Osteocyte (in vitro differentiated cells): ENCODE measurements at regions not wholly inside any gene's neighbourhood (a gene's known extent, or its start where the extent isn't known, plus 50 kb on each side); places are given as distances from the start of the nearest gene placed in this dataset.
"Not testable (repeated sequence)": the region's sequence is repeated elsewhere in the genome, so short reads cannot be mapped to it uniquely, and the experiment has no call there.

Experiments used
- DNase-seq: peaks from one replicate; pipeline ENCODE4 v3.0.0; 2021; ENCODE audit warnings: mixed read lengths; ENCODE audit not compliant: unreplicated experiment; ENCODE audit errors: extremely low spot score
- H3K27ac Mint-ChIP-seq: one replicate; pipeline ENCODE4 v1.8.0; 2021; ENCODE audit warnings: mild to moderate bottlenecking, mixed read lengths; ENCODE audit not compliant: unreplicated experiment
- H3K27me3 Mint-ChIP-seq: one replicate; pipeline ENCODE4 v1.8.0; 2021; ENCODE audit warnings: mixed read lengths; ENCODE audit not compliant: unreplicated experiment
- H3K36me3 Mint-ChIP-seq: one replicate; pipeline ENCODE4 v1.8.0; 2021; ENCODE audit warnings: mixed read lengths; ENCODE audit not compliant: unreplicated experiment
- H3K4me1 Mint-ChIP-seq: one replicate; pipeline ENCODE4 v1.8.0; 2021; ENCODE audit warnings: mixed read lengths; ENCODE audit not compliant: unreplicated experiment
- H3K4me3 Mint-ChIP-seq: one replicate; pipeline ENCODE4 v1.8.0; 2021; ENCODE audit warnings: mild to moderate bottlenecking, moderate library complexity, mixed read lengths; ENCODE audit not compliant: unreplicated experiment
- H3K9me3 Mint-ChIP-seq: one replicate; pipeline ENCODE4 v1.8.0; 2021; ENCODE audit warnings: mixed read lengths; ENCODE audit not compliant: unreplicated experiment
- CTCF ChIP-seq: fragments of 200-600 bp; sonication (generic); IDR thresholded peaks from 2 replicates; pipeline ENCODE4 v1.5.0; 2021; ENCODE audit warnings: antibody characterized with exemption, mild to moderate bottlenecking, moderate library complexity

DNA sequence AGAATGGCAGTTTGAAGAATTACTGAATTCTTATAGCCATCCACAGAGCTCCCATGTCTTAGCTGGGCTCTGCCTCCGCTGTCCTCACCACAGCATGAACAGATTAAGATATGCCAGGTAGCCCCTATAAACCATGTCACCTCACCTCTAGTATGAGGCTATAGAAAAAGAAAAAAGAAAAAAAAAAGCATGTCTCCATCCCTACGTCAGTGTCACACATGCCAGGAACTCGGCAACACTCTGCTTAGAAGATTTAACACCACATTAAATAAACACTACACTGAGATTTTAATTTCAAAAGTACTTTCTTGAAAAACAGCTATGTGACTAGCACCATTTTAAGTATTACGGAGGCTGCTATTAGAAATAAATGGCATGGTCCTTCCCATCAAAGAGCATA, 149.4 kb downstream of the CAPZA3 start:
- Mint-ChIP-seq H3K4me3 (no peak overlapping the region), H3K36me3 (peaks cover 3% of the 10 kb centered on the region), H3K9me3 (peaks cover 6% of the 10 kb centered on the region), H3K27me3 (peaks cover 4% of the 10 kb centered on the region), H3K4me1 (peaks cover 4% of the 10 kb centered on the region), H3K27ac (no peak overlapping the region)
- no peak for DNase-seq
- TF ChIP-seq CTCF, result no peak

- H3K4me3 Mint-ChIP-seq, result no peak overlapping the region
- peaks cover 3% of the 10 kb centered on the region for H3K36me3 Mint-ChIP-seq
- DNase-seq, result no peak
- H3K27ac Mint-ChIP-seq, result no peak overlapping the region
- H3K27me3 Mint-ChIP-seq, result peaks cover 4% of the 10 kb centered on the region
- no peak for TF ChIP-seq CTCF
- H3K9me3 Mint-ChIP-seq, result peaks cover 6% of the 10 kb centered on the region
- H3K4me1 Mint-ChIP-seq, result peaks cover 4% of the 10 kb centered on the region
Observed at GRCh38 chr12:18888047-18888446, 150.1 kb downstream of the CAPZA3 start.

DNA sequence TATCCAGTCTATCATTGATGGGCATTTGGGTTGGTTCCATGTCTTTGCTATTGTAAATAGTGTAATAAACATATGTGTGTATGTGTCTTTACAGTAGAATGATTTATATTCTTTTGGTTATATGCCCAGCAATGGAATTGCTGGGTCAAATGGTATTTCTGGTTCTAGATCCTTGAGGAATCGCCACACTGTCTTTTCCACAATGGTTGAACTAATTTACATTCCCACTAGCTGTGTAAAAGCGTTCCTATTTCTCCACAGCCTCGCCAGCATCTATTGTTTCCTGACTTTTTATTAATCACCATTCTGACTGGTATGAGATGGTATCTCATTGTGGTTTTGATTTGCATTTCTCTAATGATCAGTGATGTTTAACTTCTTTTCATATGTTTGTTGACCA, 152.7 kb downstream of the CAPZA3 start:
- H3K36me3 Mint-ChIP-seq, H3K4me3 Mint-ChIP-seq, H3K27me3 Mint-ChIP-seq, H3K4me1 Mint-ChIP-seq, DNase-seq, H3K27ac Mint-ChIP-seq, H3K9me3 Mint-ChIP-seq: not testable (repeated sequence)

GRCh38 chr12:18895540-18895939, 157.6 kb downstream of the CAPZA3 start:
- peaks cover 6% of the 10 kb centered on the region for H3K9me3 Mint-ChIP-seq
- H3K4me1 Mint-ChIP-seq, result no peaks in the 10 kb centered on the region
- peaks cover 2% of the 10 kb centered on the region for H3K27me3 Mint-ChIP-seq
- H3K36me3 Mint-ChIP-seq, result peaks cover 3% of the 10 kb centered on the region
- DNase-seq, result no peak
- no peak overlapping the region for H3K4me3 Mint-ChIP-seq
- no peak for TF ChIP-seq CTCF
- H3K27ac Mint-ChIP-seq, result no peak overlapping the region

- Mint-ChIP-seq H3K4me3 (no peak overlapping the region), H3K4me1 (no peaks in the 10 kb centered on the region), H3K27me3 (peaks cover 2% of the 10 kb centered on the region), H3K9me3 (peaks cover 6% of the 10 kb centered on the region), H3K27ac (no peak overlapping the region), H3K36me3 (peaks cover 3% of the 10 kb centered on the region)
- no peak for TF ChIP-seq CTCF
- DNase-seq, result no peak
Observed at GRCh38 chr12:18895946-18896345, 158.0 kb downstream of the CAPZA3 start.

DNA sequence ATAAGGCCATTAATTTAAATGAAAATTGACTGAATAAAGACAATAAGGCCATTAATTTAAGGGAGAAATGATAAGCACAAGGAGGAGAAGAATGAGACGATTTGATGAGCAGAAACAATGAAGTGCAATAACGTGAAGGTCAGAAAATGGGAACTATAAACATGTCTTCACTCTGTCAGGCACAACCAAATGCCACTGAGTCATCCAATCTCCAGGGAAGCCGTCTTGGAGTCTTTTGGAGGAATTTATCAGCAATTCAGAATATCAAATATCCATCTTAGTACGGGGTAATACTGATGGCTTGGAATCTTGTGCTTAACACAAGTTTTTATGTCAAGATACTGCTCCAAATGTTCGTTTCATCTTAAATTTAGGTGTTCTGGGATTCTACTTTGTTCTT, 159.9 kb downstream of the CAPZA3 start:
- no peaks in the 10 kb centered on the region for H3K4me1 Mint-ChIP-seq
- no peak for TF ChIP-seq CTCF
- no peak overlapping the region for H3K27ac Mint-ChIP-seq
- peaks cover 2% of the 10 kb centered on the region for H3K27me3 Mint-ChIP-seq
- H3K4me3 Mint-ChIP-seq, result no peak overlapping the region
- H3K9me3 Mint-ChIP-seq, result no peaks in the 10 kb centered on the region
- no peak for DNase-seq
- H3K36me3 Mint-ChIP-seq, result no peaks in the 10 kb centered on the region
